GM18508 (cell line): ENCODE measurements at regions not wholly inside any gene's neighbourhood (a gene's known extent, or its start where the extent isn't known, plus 50 kb on each side); places are given as distances from the start of the nearest gene placed in this dataset.

Source experiments
- ATAC-seq: cut with Tn5 transposase; IDR thresholded peaks from one replicate; pipeline ENCODE4 v1.9.1; 2021; ENCODE audit warnings: moderate number of reproducible peaks; ENCODE audit not compliant: insufficient read depth, unreplicated experiment

- ATAC-seq: no peak
Observed at GRCh38 chr4:184941671-184942418, 76.4 kb upstream of the HELT start.

DNA sequence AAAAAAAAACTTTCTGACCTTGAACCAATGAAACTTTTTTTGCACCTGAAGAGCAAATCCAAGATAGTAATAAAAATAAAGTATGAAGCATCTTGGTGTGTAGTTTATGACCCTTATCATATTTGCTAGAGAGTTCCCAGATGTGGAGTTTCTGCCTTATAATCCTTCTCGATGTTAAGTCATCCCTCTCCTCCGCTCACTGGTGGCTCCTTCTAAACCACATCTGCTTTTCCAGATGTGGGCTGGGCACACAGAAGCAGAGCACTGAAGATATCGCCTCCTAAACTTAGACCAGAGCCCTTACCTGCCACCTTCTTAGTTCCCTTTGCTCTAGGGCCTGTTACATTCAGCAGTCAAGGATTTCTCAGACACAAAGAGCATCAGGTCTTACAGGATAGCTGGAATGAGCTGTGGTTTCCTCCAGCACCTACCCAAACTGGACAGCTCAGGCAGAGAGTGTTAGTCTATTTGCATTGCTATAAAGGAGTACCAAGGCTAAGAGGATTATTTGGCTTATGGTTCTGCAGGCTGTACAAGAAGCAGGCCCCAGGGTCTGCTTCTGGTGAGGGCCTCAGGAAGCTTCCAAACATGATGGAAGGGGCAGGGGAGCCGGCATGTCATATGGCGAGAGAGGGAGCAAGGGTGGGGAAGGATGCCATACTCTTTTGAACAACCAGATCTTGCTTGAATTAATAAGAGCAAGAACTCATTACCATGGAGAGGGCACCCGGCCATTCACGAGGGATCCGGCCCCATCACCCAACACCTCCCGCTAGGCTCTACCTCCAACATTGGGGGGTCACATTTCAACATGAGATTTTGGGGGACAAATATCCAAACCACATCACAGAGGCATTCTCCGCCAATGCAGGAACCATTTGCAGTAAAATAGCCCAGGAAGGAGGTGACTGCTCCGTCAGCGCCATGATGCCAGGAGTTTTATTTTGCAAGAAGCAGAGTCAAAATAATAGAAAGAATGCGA lies 75.6 kb upstream of the HELT start:
- no peak for ATAC-seq

DNA sequence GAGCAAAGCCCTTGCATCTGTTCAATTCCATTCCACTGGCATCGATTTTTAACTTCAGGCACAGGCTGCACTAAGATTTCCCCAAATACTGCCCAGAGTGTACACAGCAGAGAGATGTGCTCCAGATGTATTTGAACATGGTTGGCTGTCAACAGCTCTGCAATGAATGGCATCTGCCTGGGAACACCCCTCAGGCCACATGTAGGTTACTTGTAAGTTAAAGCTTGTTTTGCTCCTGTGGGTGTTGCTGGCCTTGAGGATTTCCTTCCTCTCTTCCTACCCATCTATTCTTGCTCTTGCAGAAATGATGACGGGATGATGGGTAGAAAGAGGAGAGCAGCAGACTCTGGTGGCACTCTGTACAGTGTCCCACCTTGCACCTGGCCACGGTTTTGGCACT lies 69.3 kb upstream of the HELT start:
- no peak for ATAC-seq

DNA sequence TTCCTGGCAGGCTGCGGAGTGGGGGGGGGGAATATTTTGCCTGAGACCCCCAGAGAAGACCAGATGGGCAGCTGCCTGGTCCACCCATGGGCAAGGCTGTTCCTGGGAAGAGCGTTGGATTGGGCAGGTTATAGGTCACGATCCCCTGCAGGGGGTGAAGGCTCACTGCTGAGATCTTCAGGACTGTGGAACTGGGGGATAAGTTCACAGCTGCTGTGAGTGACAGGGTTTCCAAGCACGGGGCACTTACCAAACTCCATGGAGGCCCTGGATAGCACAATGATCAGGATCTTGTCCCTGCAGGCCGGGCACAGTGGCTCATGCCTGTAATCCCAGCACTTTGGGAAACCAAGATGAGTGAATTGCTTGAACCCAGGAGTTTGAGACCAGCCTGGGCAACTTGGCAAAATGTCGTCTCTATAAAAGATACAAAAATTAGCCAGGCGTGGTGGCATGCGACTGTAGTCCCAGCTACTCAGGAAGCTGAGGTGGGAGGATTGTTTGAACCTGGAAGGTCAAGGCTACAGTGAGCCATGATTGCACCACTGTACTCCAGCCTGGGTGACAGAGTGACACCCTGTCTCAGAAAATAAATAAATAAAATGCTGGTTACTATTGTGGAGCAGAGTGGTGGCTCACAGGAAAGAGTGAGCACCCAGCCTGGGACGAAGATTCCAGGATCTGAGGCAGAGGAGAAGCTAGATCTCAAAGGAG lies 68.0 kb upstream of the HELT start:
- ATAC-seq: no peak

GRCh38 chr4:184950926-184951325 lies 67.4 kb upstream of the HELT start:
- ATAC-seq: no peak

GRCh38 chr4:184951668-184952160 lies 66.6 kb upstream of the HELT start:
- no peak for ATAC-seq

DNA sequence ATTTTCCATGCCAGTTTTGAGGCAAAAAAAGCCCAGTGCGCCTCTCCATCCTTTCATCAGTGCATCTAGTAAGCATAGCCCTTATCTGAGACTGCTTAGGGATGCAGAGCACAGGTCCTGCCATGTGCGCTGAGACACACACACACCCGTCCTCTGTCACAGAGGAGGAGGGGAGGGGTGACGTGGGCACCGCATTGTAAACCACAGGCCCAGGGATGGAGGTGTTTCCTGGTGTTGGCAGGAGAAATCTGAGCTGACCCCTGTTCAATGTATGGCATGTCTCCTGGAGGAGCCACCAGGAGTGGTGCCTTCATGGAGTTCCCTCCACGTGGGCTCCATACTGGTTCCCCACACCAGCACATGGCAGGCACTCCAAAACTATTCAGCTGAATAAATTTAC lies 65.8 kb upstream of the HELT start:
- no peak for ATAC-seq

- ATAC-seq: no peak
Observed at GRCh38 chr4:184953421-184953945, 64.8 kb upstream of the HELT start.

- ATAC-seq: no peak
Observed at GRCh38 chr4:184953971-184954370, 64.3 kb upstream of the HELT start.

DNA sequence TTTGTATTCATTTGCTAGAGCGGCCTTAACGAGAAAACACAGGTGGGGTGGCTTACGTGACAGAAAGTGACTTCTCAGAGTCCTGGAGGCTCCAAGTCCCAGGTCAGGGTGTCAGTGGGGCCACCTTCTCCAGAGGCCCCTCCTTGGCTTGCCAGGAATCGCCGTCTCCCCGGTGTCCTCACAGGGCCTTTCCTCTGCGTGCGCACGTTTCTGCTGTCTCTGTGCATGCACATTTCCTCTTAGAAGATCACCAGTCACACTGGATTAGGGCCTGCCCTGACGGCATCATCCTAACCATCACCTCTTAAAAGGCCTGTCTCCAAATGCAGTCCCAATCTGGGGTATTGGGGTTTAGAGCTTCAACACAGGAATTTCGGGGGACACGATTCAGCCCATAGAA lies 63.8 kb upstream of the HELT start:
- ATAC-seq: no peak

DNA sequence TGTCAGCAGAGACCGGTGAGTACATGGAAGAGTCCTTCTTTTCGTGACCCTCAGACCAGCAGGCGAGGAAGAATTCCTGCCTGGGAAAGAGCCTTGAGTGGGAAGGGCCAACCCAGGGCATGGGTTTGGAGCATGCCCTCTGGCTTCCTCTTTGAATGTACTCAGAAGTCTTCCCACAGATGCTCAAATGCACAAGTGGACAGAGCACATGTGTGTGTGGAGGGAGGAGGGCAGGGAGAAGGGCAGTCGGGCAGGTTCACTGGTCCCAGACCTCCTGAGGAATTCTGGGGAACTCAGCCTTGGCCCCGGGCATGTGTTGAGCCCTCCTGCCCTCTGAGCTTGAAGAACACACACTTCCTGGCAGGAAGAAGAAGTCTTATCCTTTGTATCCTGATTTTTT lies 63.2 kb upstream of the HELT start:
- no peak for ATAC-seq

DNA sequence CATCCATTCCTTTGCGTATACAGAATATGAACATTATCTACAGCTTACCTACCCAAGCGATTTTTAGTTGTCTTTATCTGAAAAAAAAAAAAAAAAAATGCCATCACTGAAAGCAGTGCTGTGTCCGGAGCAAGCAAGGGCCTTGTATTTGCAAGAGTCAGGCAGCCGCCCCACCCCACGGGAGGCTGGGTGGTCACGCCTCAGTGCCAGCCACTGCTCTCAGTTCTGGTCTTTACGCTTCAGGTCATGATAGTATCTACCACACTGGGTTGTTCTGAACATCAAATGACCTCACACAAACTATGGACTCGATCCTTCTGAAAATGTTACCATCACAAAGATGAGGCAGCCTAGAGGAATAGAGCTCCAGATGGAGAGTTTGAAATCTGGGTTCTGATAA lies 62.7 kb upstream of the HELT start:
- peak; percentile 88 for ATAC-seq

- no peak for ATAC-seq
Observed at GRCh38 chr4:184957446-184958115, 60.7 kb upstream of the HELT start.

DNA sequence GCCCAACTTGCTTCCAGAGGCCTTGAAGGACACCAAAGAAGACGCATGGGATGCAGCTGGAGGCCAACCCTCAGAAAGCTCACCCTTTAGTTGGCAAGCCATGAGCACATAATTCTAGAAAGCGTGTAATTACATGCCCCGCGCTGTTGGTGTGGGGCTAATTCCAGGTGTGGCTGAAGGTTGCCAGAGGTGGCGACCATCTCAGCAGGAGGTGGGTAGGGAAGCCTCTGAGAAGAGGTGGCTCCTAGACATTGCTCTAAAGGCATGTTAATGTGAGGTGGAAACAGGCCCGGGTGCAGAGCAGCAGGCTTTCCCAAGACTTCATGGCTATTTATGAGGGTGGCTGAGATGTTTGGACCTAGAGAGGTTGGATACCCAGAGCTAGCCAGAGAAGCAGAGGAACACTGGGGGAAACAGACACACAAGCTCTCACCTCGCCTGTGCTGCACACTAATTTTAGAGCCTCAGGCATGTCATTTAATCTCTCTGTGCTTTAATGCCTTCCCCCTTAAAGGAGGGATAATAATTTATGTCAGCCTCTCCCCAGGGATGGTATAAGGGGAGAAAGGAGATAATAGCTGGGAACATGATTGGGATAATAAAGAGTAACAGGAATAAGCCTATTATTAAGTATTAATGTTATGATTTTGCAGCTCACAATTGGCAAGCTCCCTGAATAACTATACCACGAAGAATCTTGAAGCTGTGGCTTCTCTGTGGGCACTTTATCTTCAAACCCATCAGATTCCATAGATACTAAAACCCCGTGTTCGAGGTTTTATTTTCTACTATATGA lies 60.0 kb upstream of the HELT start:
- no peak for ATAC-seq

GRCh38 chr4:184958923-184959210 lies 59.4 kb upstream of the HELT start:
- ATAC-seq: no peak

DNA sequence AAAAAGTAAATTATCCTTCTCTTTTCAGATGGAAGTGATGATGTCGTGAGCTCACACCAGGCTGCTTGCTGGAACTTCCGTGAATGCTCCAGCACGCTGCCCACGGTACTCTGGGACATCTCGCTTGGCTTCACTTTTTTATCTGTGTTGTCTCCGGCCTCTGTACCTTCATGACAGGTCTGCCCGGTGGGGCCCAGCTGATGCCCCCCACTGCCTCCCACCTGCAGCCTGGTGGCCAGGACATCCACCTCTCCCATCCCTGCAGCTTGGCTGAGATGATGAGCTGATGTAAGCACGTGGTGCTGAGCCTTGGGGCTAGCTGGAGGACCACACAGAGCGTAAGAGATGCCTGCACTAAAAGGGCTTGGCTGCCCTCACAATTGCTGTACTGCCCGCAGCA lies 59.0 kb upstream of the HELT start:
- no peak for ATAC-seq

DNA sequence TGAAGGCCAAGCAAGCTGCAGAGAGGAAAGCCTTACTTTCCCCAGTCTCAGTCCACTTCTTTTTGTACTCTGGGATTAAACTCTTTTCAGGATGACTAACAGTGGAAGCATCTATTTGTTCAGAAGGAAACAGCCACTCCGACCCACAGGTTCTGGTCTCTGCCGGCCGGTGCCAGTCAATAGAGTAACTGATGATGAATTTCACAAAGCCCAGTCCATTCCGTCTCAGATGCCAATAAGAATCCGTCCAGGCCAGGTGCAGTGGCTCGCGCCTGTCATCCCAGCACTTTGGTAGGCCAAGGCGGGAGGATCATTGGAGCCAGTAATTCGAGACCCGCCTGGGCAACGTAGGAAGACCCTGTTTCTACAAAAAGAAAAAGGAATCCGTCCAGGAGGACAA lies 58.5 kb upstream of the HELT start:
- ATAC-seq: no peak

DNA sequence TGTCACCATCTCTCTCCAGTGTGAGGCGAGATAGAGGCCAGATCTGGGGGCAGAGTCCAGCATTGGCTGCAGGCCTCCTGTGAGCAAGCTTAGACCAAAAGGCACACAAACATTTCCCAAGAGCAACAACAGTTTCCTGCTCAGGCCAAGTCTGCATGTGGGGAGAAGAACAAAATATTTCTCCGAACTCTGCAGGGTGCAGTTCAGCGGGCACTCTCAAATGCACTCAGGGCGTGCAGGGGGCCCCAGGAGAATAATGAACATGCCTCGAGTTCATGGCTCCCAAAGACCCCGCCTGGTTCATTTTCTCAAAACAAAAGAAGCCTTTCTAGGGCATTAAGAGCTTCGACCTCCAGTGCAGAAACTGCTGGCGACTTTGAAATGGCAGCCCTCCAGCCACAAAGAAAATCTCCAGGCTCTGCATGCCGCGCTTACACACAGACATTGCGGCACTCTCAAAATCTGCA lies 57.8 kb upstream of the HELT start:
- ATAC-seq: no peak

- ATAC-seq: no peak
Observed at GRCh38 chr4:184961660-184962059, 56.6 kb upstream of the HELT start.
